IgD-negative memory B cell (primary cell): ENCODE measurements at regions not wholly inside any gene's neighbourhood (a gene's known extent, or its start where the extent isn't known, plus 50 kb on each side); places are given as distances from the start of the nearest gene placed in this dataset.

ENCODE experiments used
- H3K27ac Mint-ChIP-seq, 3 donors: one replicate each; pipeline ENCODE4 v1.8.0; 2020 to 2022; ENCODE audit warnings: mild to moderate bottlenecking in 3 of 3, mixed read lengths in 3 of 3, moderate library complexity in 1 of 3
- H3K27me3 Mint-ChIP-seq: one replicate; pipeline ENCODE4 v1.8.0; 2021; ENCODE audit warnings: mixed read lengths
- H3K36me3 Mint-ChIP-seq: one replicate; pipeline ENCODE4 v1.8.0; 2020; ENCODE audit warnings: mild to moderate bottlenecking, mixed read lengths
- H3K4me1 Mint-ChIP-seq, 3 donors: one replicate each; pipeline ENCODE4 v1.8.0; 2020 to 2022; ENCODE audit warnings: mixed read lengths in 3 of 3, mild to moderate bottlenecking in 1 of 3
- H3K4me3 Mint-ChIP-seq, 4 donors: one replicate each; pipeline ENCODE4 v1.8.0; 2020 to 2022; ENCODE audit warnings: mild to moderate bottlenecking in 4 of 4, mixed read lengths in 4 of 4, moderate library complexity in 3 of 4
- H3K9me3 Mint-ChIP-seq, 3 donors: one replicate each; pipeline ENCODE4 v1.8.0; 2020 to 2021; ENCODE audit warnings: mixed read lengths in 3 of 3, mild to moderate bottlenecking in 1 of 3

GRCh38 chr7:23980081-23980480, 270.1 kb downstream of the STK31 start:
- no peak overlapping the region for H3K4me3 Mint-ChIP-seq
- no peaks in the 10 kb centered on the region for H3K36me3 Mint-ChIP-seq
- H3K27ac Mint-ChIP-seq, result no peak overlapping the region
- H3K4me1 Mint-ChIP-seq, result no peaks in the 10 kb centered on the region
- peaks cover 9 to 11% (median 10%) of the 10 kb centered on the region in 3 donors for H3K9me3 Mint-ChIP-seq
- H3K27me3 Mint-ChIP-seq, result no peaks in the 10 kb centered on the region

- no peak overlapping the region for H3K27ac Mint-ChIP-seq
- no peak overlapping the region for H3K4me3 Mint-ChIP-seq
- peaks cover 9 to 11% (median 10%) of the 10 kb centered on the region in 3 donors for H3K9me3 Mint-ChIP-seq
- no peaks in the 10 kb centered on the region for H3K4me1 Mint-ChIP-seq
- H3K36me3 Mint-ChIP-seq, result no peaks in the 10 kb centered on the region
- peaks cover 1% of the 10 kb centered on the region for H3K27me3 Mint-ChIP-seq
Measured at GRCh38 chr7:23981314-23981713, 271.3 kb downstream of the STK31 start.

GRCh38 chr7:23981758-23982157, 271.7 kb downstream of the STK31 start:
- H3K27ac Mint-ChIP-seq, result no peak overlapping the region
- H3K4me3 Mint-ChIP-seq, result no peak overlapping the region

DNA sequence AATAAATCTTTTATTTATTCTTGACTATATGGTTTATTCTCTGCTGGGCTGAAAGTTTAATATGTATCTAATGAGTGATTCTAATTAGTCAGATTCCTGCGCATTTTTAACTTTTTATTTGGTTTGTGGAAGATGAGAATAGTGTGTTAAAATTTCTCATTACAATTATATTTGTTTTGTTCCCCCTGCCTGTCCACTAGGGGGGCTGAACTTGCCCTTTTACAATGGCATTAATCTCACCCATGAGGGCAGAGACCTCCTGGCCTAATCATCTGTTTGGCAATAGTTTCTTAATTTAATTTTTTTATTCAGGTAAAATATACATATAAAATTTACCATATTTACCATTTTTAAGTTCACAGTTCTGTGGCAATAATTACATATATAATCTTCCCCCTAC, 278.5 kb upstream of the NPY start:
- Mint-ChIP-seq H3K9me3 (peaks cover 0 to 2% (median 2%) of the 10 kb centered on the region in 3 donors), H3K4me1 (no peaks in the 10 kb centered on the region), H3K27me3 (no peaks in the 10 kb centered on the region), H3K27ac (no peak overlapping the region), H3K4me3 (no peak overlapping the region), H3K36me3 (no peaks in the 10 kb centered on the region)

More at GRCh38 chr7:23981758-23982157, 271.7 kb downstream of the STK31 start:
- Mint-ChIP-seq H3K9me3 (peaks cover 9 to 11% (median 10%) of the 10 kb centered on the region in 3 donors), H3K27me3 (peaks cover 2% of the 10 kb centered on the region), H3K4me1 (no peaks in the 10 kb centered on the region), H3K36me3 (no peaks in the 10 kb centered on the region)

GRCh38 chr7:24010495-24010894, 273.5 kb upstream of the NPY start:
- H3K36me3 Mint-ChIP-seq, result no peaks in the 10 kb centered on the region
- H3K27ac Mint-ChIP-seq, result no peak overlapping the region
- no peaks in the 10 kb centered on the region for H3K27me3 Mint-ChIP-seq
- no peaks in the 10 kb centered on the region for H3K4me1 Mint-ChIP-seq
- peaks cover 6 to 12% (median 12%) of the 10 kb centered on the region in 3 donors for H3K9me3 Mint-ChIP-seq
- no peak overlapping the region for H3K4me3 Mint-ChIP-seq

- H3K36me3 Mint-ChIP-seq, result no peaks in the 10 kb centered on the region
- no peak overlapping the region for H3K4me3 Mint-ChIP-seq
- no peaks in the 10 kb centered on the region for H3K4me1 Mint-ChIP-seq
- no peaks in the 10 kb centered on the region for H3K27me3 Mint-ChIP-seq
- H3K27ac Mint-ChIP-seq, result no peak overlapping the region
- peaks cover 0 to 8% (median 7%) of the 10 kb centered on the region in 3 donors for H3K9me3 Mint-ChIP-seq
Measured at GRCh38 chr7:24017519-24017918, 266.5 kb upstream of the NPY start.

GRCh38 chr7:24018331-24018730, 265.7 kb upstream of the NPY start:
- no peaks in the 10 kb centered on the region for H3K36me3 Mint-ChIP-seq
- H3K4me1 Mint-ChIP-seq, result no peaks in the 10 kb centered on the region
- peaks cover 0 to 2% (median under 1%) of the 10 kb centered on the region in 3 donors for H3K9me3 Mint-ChIP-seq
- H3K27me3 Mint-ChIP-seq, result no peaks in the 10 kb centered on the region
- no peak overlapping the region for H3K4me3 Mint-ChIP-seq
- no peak overlapping the region for H3K27ac Mint-ChIP-seq

DNA sequence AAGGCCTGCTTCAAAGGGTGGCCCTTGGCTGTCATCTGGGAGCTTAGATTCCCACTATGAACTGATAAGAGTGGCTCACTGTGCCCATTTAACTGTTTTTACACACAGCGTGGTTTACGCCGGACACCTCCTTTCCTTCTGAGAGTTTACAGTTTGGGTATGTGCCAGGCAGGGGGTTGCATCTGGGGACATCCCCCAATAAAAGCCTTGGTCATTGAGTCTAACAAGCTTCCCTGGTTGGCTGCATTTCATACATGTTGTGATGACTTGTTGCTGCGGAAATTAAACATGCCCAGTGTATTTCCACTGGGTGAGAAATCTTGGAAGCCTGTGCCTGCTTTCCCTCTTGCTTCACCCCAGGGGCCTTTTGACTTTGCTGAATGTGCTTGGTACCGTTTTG, 264.1 kb upstream of the NPY start:
- H3K27ac Mint-ChIP-seq, result no peak overlapping the region
- no peaks in the 10 kb centered on the region for H3K36me3 Mint-ChIP-seq
- H3K9me3 Mint-ChIP-seq, result peaks cover 0 to 2% (median 0%) of the 10 kb centered on the region in 3 donors
- H3K4me3 Mint-ChIP-seq, result no peak overlapping the region
- H3K27me3 Mint-ChIP-seq, result no peaks in the 10 kb centered on the region
- H3K4me1 Mint-ChIP-seq, result no peaks in the 10 kb centered on the region

DNA sequence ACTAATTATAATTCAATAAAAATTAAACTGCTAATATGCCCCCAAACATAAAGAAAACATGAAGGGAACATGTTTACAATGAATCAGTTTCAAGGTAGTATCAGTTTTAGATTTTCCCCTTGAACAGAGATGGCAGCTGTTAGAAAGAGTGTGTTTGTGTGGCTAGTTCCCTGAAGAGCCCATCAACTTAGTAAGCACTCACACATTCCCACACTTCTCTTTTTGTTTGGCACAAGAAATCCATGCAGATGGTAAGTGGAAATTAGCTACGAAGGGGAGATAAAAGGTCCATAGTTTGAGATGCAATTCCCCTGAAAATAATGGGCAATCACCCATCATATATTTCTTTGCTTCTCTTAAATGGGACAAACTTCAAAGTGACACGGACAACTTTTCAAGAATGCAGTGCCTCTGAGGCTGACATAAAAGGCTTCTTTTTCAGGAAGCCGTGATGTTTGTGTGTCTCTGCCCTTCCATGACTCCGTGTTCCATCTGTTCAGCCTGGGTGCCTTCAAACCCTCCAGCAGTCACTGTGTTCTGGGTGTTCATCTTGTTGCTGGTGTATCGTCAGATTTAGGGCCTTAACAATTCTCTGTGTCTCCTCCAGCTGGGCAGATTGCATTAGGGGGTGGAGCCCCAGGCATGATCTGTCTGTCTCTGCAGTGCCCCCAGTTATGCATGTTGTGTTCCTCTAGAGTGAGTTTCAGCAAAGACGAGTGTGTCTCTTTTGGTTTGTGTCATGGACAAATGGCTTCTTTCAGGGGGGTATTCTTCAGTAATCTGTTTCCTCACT, 259.5 kb upstream of the NPY start:
- Mint-ChIP-seq H3K36me3 (no peaks in the 10 kb centered on the region), H3K4me1 (no peaks in the 10 kb centered on the region), H3K27me3 (no peaks in the 10 kb centered on the region), H3K9me3 (no peaks in the 10 kb centered on the region), H3K4me3 (no peak overlapping the region), H3K27ac (no peak overlapping the region)

GRCh38 chr7:24025094-24025493, 258.9 kb upstream of the NPY start:
- H3K4me1 Mint-ChIP-seq, result no peaks in the 10 kb centered on the region

GRCh38 chr7:24025765-24026164, 258.2 kb upstream of the NPY start:
- Mint-ChIP-seq H3K27ac (no peak overlapping the region), H3K36me3 (no peaks in the 10 kb centered on the region), H3K4me1 (no peaks in the 10 kb centered on the region), H3K4me3 (no peak overlapping the region), H3K27me3 (no peaks in the 10 kb centered on the region), H3K9me3 (no peaks in the 10 kb centered on the region)

More at GRCh38 chr7:24025094-24025493, 258.9 kb upstream of the NPY start:
- Mint-ChIP-seq H3K36me3 (no peaks in the 10 kb centered on the region), H3K4me3 (no peak overlapping the region), H3K9me3 (no peaks in the 10 kb centered on the region), H3K27ac (no peak overlapping the region), H3K27me3 (no peaks in the 10 kb centered on the region)

GRCh38 chr7:24026351-24026750, 257.6 kb upstream of the NPY start:
- no peak overlapping the region for H3K4me3 Mint-ChIP-seq
- no peaks in the 10 kb centered on the region for H3K27me3 Mint-ChIP-seq
- no peaks in the 10 kb centered on the region for H3K36me3 Mint-ChIP-seq
- H3K27ac Mint-ChIP-seq, result no peak overlapping the region
- no peaks in the 10 kb centered on the region for H3K9me3 Mint-ChIP-seq
- H3K4me1 Mint-ChIP-seq, result no peaks in the 10 kb centered on the region

DNA sequence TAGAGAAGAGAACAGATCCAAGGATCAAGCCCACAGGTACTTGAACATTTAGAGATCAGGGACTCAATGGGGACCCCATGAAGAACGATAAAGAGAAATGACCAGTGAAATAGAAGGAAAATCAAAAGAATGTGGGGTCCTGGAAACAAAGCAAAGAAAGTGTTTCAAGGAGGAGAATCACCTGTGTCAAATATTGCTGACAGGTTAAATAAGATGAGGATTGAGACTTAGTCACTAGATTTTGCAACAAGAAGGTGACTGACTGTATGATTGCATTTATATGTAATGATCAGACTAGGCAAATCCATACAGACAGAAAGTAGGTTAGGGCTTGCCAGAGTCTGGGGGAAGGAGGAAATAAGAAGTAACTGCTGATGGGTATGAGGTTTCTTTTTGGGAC, 254.9 kb upstream of the NPY start:
- no peaks in the 10 kb centered on the region for H3K36me3 Mint-ChIP-seq
- H3K27me3 Mint-ChIP-seq, result no peaks in the 10 kb centered on the region

GRCh38 chr7:24034251-24034650, 249.7 kb upstream of the NPY start:
- Mint-ChIP-seq H3K4me3 (no peak overlapping the region), H3K27me3 (no peaks in the 10 kb centered on the region), H3K9me3 (peaks cover 0 to 3% (median 3%) of the 10 kb centered on the region in 3 donors), H3K27ac (no peak overlapping the region), H3K4me1 (peaks cover 0 to 6% (median 6%) of the 10 kb centered on the region in 3 donors), H3K36me3 (peaks cover 4% of the 10 kb centered on the region)

More for the DNA sequence above, 254.9 kb upstream of the NPY start:
- Mint-ChIP-seq H3K4me1 (no peaks in the 10 kb centered on the region), H3K9me3 (peaks cover 0 to 3% (median 0%) of the 10 kb centered on the region in 3 donors), H3K4me3 (no peak overlapping the region), H3K27ac (no peak overlapping the region)

- Mint-ChIP-seq H3K9me3 (peaks cover 0 to 3% (median 3%) of the 10 kb centered on the region in 3 donors), H3K36me3 (peaks cover 4% of the 10 kb centered on the region), H3K4me1 (peaks cover 0 to 6% (median 6%) of the 10 kb centered on the region in 3 donors), H3K27me3 (no peaks in the 10 kb centered on the region), H3K27ac (no peak overlapping the region), H3K4me3 (peak overlapping the region in 1 of 4 donors; percentile 1)
Measured at GRCh38 chr7:24035366-24036032, 248.5 kb upstream of the NPY start.
